NCI-H345 (cell line): ENCODE measurements at regions not wholly inside any gene's neighbourhood (a gene's known extent, or its start where the extent isn't known, plus 50 kb on each side); places are given as distances from the start of the nearest gene placed in this dataset.

Experiments used
- DNase-seq: peaks from one replicate; lab custom pipeline; 2025; lab: John Stamatoyannopoulos, UW

- DNase-seq: no peak
These were observed 72.6 kb upstream of the CAPRIN2 start for GRCh38 chr12:30827101-30828066.

- DNase-seq: no peak
These were observed 71.5 kb upstream of the CAPRIN2 start for GRCh38 chr12:30826276-30826675.

- no peak for DNase-seq
These were observed 70.6 kb upstream of the CAPRIN2 start for GRCh38 chr12:30825341-30825740.

GRCh38 chr12:30824311-30824710 is 69.6 kb upstream of the CAPRIN2 start:
- no peak for DNase-seq

GRCh38 chr12:30823764-30824163 is 69.0 kb upstream of the CAPRIN2 start:
- DNase-seq: no peak

- no peak for DNase-seq
These were observed 68.5 kb upstream of the CAPRIN2 start for GRCh38 chr12:30823156-30823699.

DNA sequence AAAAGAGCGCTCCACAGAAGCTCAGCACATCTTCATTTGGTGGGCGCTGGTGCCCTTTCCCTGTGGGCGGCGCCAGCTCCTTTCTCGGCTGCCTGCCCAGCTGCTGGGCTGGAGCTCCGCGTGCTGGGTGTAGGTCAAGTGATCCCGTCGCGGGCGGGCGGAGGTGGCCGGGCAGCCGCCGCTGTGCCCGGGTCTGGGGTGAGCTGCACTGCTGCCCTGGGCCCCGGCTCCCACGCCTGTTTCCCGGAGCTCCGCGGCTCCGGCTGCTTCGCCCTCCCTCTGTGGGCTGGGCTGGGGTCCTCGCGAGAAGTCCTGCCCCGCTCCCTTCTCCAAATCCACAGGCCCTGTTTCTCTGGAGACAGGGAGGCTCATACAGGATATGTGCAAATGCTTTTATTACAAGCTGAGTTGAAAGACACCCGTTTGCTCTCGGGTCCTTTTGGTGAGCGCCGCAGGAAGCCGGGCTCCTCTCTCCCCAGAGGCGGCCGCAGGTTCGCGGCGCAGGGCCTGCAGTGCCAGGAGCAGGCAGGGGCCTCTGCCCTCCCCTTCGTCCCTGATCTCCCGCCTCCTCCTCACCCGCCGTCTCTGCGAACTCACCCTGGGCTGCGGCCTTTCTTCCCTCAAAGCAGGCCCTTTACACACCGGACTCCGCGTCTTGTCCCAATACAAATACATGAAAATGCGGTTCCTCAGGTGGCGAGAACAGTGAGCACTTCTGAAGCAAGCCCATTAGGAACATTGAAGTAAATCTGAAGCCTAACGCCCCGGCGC is 67.8 kb upstream of the CAPRIN2 start:
- no peak for DNase-seq

GRCh38 chr12:30820406-30820946 is 65.7 kb upstream of the CAPRIN2 start:
- no peak for DNase-seq

GRCh38 chr12:30818562-30818961 is 63.8 kb upstream of the CAPRIN2 start:
- DNase-seq: no peak

DNA sequence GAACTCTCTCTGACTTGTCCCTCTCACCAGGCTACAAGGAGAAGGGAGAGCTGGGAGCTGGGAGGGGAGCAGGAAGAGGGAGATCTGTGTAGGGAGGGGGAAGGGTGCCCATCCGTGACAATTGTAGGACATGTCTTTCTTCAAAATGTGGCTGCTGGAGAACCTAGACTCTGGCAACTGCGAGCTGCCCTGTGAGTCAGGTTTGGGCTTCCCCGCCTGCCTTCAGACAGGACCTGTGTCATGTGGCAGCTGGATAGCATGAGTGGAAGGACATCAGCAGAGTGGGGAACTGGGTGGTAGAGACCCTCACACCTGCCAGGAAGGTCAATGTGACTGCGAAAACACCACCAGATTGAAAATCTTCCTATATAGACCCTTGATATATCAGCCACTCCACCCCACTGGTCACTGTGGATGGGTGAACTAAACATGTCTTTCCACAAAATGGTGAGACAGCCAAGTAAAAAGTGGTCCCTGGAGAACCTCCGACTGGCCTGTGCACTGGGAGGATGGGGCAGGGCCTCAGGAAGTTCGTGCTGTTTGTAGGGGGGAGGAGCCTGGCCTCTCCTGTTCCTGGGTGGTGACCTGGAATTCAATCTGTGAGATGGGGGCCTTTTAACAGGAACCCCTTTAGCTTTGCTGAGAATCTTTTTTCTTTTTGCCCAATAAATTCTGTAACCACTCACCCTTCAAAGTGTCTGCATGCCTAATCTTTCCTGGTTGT is 62.2 kb upstream of the CAPRIN2 start:
- DNase-seq: no peak

DNA sequence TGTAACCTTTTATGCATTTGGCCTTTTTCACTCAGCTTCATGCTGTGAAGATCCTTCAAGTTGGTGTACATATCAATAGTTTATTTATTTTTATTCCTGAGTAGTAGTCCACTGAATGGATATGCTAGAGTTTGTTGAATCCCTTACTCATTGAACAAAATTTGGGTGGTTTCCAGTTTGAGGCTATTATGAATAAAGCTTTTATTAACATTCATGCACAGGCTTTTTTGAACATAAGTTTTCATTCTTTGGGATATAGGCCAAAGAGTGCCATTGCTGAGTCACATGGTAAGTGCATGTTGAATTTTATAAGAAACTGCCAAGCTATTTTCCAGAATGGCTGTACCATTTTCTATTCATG is 59.5 kb upstream of the CAPRIN2 start:
- DNase-seq: no peak

- no peak for DNase-seq
These were observed 59.0 kb upstream of the CAPRIN2 start for GRCh38 chr12:30813525-30814294.

DNA sequence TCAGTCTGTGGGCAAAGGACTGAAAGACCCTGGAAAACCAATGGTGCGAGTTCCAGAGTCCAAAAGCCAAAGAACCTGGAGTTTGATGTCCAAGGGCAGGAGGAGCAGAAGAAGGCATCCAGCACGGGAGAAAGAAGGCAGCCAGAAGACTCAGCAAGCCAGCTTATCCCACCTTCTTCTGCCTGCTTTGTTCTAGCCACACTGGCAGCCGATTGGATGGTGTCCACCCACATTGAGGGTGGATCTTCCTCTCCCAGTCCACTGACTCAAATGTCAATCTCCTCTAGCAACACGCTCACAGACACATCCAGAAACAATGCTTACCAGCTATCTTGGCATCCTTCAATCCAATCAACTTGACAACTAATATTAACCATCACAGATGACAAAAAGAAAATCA is 57.2 kb upstream of the CAPRIN2 start:
- no peak for DNase-seq

DNA sequence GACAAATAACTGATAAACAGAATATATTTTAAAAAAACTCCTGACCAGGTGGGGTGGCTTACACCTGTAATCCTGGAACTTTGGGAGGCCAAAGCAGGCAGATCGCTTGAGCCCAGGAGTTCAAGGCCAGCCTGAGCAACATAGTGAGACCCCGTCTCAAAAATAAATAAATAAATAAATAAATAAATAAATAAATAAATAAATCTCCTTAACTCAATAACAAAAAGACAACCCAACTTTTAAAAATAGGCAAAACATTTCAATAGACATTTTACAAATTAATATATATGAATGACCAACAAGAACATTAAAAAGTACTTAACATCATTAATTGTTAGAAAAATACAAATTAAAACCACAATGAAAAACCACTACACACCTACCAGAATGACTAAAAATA is 56.2 kb upstream of the CAPRIN2 start:
- DNase-seq: no peak

- DNase-seq: no peak
These were observed 52.9 kb upstream of the CAPRIN2 start for GRCh38 chr12:30807695-30808034.

GRCh38 chr12:30806989-30807694 is 52.4 kb upstream of the CAPRIN2 start:
- peak; percentile 65 for DNase-seq

DNA sequence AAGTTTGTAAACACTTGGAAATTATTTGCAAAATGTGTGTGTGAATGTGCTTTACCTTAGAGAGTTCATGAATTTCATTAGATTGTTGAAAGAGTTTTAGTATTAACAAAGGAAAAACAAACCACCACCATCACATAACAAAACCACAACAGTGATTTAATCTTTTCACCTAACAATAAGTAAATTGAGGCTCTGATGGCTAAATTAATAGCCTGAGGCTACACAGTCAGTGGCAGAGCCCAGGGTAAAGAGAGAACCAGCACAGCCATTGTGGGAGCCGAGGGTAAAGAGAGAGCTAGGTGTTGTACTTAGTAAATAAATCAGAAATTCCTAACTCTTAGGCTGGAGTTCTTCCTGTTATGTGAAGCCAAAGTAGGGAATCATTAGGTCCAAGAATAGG is 51.2 kb upstream of the CAPRIN2 start:
- DNase-seq: no peak
